Testis (tissue), 2 donors: ENCODE measurements at regions not wholly inside any gene's neighbourhood (a gene's known extent, or its start where the extent isn't known, plus 50 kb on each side); places are given as distances from the start of the nearest gene placed in this dataset.

Source experiments
- CTCF ChIP-seq, 3 experiments: fragments of 450-650 bp in 2 of 3; fragments of 200-600 bp in 1 of 3; sonication (generic) in 1 of 3; IDR thresholded peaks; one replicate each; pipeline ENCODE4 v1.5.1; 2016 to 2019; ENCODE audit warnings: antibody characterized with exemption in 3 of 3, mild to moderate bottlenecking in 2 of 3, moderate library complexity in 1 of 3
- POLR2A ChIP-seq: fragments of 450-650 bp; IDR thresholded peaks from one replicate; pipeline ENCODE4 v1.6.1; 2017; ENCODE audit warnings: antibody characterized with exemption, mild to moderate bottlenecking, moderate library complexity

GRCh38 chr1:34627465-34628240 is 127.2 kb upstream of the GJB5 start:
- TF ChIP-seq CTCF (IDR thresholded peaks at IDR 0.05) (no peak), POLR2A (no peak)
